GM21390 (cell line): ENCODE measurements at regions not wholly inside any gene's neighbourhood (a gene's known extent, or its start where the extent isn't known, plus 50 kb on each side); places are given as distances from the start of the nearest gene placed in this dataset.
"Not testable (repeated sequence)": the region's sequence is repeated elsewhere in the genome, so short reads cannot be mapped to it uniquely, and the experiment has no call there.

Experiments used
- ATAC-seq: cut with Tn5 transposase; IDR thresholded peaks from one replicate; pipeline ENCODE4 v1.9.1; 2021; ENCODE audit not compliant: unreplicated experiment

GRCh38 chr2:192412394-192412793 is 217.7 kb upstream of the TMEFF2 start:
- ATAC-seq = no peak

- ATAC-seq = no peak
These were observed 217.0 kb upstream of the TMEFF2 start for GRCh38 chr2:192411755-192412154.

- no peak for ATAC-seq
These were observed 215.6 kb upstream of the TMEFF2 start for GRCh38 chr2:192410319-192410718.

GRCh38 chr2:192407692-192408091 is 213.0 kb upstream of the TMEFF2 start:
- no peak for ATAC-seq

- no peak for ATAC-seq
These were observed 203.5 kb upstream of the TMEFF2 start for GRCh38 chr2:192398236-192398635.

GRCh38 chr2:192394605-192395004 is 199.9 kb upstream of the TMEFF2 start:
- no peak for ATAC-seq

- ATAC-seq = no peak
These were observed 196.3 kb upstream of the TMEFF2 start for GRCh38 chr2:192391041-192391440.

GRCh38 chr2:192390401-192390800 is 195.7 kb upstream of the TMEFF2 start:
- ATAC-seq = no peak

- not testable (repeated sequence) for ATAC-seq
These were observed 189.5 kb upstream of the TMEFF2 start for GRCh38 chr2:192384191-192384590.

GRCh38 chr2:192381082-192381481 is 186.3 kb upstream of the TMEFF2 start:
- no peak for ATAC-seq

- no peak for ATAC-seq
These were observed 185.0 kb upstream of the TMEFF2 start for GRCh38 chr2:192379736-192380135.

GRCh38 chr2:192377173-192377572 is 182.4 kb upstream of the TMEFF2 start:
- ATAC-seq = no peak

GRCh38 chr2:192373754-192374153 is 179.0 kb upstream of the TMEFF2 start:
- no peak for ATAC-seq

- ATAC-seq = no peak
These were observed 178.5 kb upstream of the TMEFF2 start for GRCh38 chr2:192373221-192373620.

- ATAC-seq = no peak
These were observed 175.2 kb upstream of the TMEFF2 start for GRCh38 chr2:192369969-192370368.

GRCh38 chr2:192357217-192357616 is 162.5 kb upstream of the TMEFF2 start:
- ATAC-seq = no peak

- ATAC-seq = no peak
These were observed 159.9 kb upstream of the TMEFF2 start for GRCh38 chr2:192354512-192355244.

- ATAC-seq = no peak
These were observed 152.8 kb upstream of the TMEFF2 start for GRCh38 chr2:192347542-192347941.

GRCh38 chr2:192345287-192345686 is 150.6 kb upstream of the TMEFF2 start:
- no peak for ATAC-seq

- no peak for ATAC-seq
These were observed 138.9 kb upstream of the TMEFF2 start for GRCh38 chr2:192333642-192334041.

- peak; percentile 5 for ATAC-seq
These were observed 133.6 kb upstream of the TMEFF2 start for GRCh38 chr2:192328297-192328696.

GRCh38 chr2:192327576-192327975 is 132.8 kb upstream of the TMEFF2 start:
- peak; percentile 44 for ATAC-seq

- ATAC-seq = no peak
These were observed 120.8 kb upstream of the TMEFF2 start for GRCh38 chr2:192315543-192315942.
